ENCODE measurements at regions not wholly inside any gene's neighbourhood (a gene's known extent, or its start where the extent isn't known, plus 50 kb on each side); places are given as distances from the start of the nearest gene placed in this dataset.
"Not testable (repeated sequence)": the region's sequence is repeated elsewhere in the genome, so short reads cannot be mapped to it uniquely, and the experiment has no call there.

DNA sequence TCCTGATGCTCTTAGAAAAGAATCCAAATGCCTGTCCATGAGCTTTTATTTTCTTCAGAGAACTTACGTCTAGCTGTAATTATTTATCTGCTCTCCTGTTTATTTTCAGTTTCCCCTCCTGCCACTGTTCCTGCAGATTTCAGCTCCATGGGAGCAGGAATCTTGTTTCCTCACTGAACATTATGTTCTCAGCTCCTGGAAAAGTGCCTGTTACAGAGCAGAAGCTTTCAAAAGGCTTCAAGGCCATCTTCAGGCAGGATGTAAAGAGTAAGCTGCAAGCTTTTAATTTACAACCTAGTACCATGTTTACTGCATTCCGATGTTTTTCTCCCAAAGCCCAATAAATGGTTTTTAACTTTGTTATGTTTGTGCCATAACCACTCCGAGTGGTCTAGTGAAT is 98.4 kb upstream of the BTG1 start:
- no peak for DNase-seq

DNA sequence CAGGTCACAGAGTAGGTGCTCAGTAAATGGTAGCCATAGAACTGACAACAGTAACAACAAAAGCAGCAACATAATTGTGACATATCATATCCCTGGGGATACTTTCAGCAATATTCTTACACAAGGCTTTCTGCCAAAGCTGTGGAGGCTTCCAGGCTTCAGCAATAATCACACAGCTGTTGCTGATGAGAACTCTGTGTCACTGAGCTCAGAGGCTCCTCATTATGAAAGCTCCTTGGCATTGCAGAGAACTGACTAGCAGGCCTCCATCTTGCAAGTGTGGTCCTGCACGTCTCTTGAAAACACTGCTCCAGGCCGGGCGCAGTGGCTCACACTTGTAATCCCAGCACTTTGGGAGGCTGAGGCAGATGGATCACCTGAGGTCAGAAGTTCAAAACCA is 97.3 kb upstream of the BTG1 start:
- no peak for DNase-seq

DNA sequence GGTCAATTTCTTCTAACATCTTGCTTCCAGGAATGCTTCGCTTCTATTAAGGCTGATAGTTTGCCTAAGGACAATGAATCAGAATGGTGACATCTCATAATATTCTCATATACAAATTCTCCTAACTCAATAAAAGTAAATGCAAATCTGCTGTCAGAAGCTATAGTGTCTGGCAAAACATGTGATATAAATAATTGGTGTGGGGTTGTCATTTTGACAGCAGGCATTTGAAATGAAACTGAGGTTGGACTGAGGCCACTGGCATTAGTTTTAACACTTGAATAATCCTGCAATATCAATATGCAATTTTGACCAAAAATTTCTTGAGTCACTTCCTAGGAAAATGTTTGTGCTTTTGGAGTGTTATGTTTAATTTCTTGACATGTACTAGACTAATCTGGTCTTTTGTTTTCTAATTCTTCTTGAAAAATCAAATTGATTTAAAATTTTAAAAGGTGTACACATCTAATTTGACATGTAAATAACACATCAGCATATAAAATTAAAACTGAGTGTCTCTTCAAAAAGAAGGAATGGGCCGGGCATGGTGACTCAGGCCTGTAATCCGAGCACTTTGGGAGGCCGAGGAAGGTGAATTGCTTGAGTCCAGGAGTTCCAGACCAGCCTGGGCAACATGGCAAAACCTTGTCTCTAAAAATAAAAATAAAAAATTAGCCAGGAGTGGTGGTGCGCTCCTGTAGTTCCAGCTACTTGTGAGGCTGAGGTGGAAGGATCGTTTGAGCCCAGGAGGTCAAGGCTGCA is 92.3 kb upstream of the BTG1 start:
- no peak for DNase-seq

DNA sequence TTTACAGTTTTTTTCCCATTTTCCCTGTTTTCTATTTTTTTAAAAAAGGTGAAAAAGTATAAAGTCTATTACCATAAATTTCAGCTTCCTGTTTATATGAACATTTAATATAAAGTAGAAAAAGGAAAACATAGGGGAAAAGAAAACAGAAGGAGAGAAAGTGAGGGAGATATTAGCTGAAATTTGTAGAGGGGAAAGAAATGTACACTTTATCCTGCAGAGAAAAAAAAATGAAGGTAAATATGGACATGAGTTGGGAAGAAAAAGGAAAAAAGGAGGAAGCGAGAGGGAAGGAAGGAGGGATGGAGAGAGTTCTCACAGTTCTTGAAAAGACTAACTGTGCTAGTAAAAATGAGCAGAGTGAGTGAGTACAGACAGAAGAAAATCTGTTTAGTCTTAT is 91.6 kb upstream of the BTG1 start:
- no peak for DNase-seq

DNA sequence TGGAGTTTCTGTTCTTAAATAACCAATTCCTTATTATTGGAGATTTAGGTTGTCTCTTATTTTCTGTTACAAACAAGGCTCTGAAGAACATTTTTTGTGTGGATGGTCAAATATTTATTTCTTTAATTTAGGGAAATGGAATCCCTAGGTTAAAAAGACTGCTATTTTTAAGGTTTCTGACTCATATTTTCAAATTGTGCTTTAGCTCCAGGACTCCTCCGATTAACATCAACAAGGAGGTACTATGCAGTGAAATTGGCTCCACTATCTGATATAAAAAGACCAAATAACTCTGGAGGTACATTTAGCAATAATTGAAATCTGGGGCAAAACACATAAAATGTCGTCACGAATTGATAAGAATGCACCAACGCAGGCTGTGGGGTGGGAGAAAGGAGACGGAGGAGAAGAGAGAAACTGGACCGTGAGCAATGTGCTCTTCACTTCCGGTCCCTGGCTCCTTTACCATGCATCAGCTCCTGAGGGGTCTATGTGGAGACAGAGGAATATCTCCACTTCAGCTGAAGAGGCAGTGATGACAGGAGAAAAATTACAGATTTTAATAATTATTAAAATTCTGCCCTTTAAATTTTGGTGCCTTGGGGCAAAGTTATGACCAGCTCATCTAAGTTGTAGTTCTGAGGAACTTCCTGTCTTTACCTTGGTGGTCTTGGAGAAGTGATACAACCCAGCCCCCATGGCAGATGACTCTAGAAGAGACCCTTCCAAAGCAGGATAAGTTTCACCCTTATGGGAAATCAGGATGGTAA is 90.2 kb upstream of the BTG1 start:
- no peak for DNase-seq

DNA sequence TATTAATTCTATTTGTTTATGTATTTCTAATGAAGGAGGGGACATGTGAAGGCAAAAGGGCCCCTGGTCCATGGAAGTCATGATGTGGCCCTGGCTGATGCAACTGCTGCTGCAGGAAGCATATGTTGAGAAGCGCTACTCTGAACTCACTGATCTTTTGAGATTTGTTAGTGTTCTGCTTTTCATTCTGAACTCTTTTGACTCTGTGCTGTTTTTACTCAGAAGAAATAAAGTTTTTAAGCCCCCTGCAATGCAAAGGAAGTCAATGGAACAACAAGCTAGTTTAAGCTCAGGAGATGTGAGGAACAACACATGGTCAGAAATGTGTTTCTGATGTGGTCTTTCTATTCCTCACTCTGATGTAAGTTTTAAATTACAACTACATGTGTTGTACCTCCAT is 88.9 kb upstream of the BTG1 start:
- no peak for DNase-seq

DNA sequence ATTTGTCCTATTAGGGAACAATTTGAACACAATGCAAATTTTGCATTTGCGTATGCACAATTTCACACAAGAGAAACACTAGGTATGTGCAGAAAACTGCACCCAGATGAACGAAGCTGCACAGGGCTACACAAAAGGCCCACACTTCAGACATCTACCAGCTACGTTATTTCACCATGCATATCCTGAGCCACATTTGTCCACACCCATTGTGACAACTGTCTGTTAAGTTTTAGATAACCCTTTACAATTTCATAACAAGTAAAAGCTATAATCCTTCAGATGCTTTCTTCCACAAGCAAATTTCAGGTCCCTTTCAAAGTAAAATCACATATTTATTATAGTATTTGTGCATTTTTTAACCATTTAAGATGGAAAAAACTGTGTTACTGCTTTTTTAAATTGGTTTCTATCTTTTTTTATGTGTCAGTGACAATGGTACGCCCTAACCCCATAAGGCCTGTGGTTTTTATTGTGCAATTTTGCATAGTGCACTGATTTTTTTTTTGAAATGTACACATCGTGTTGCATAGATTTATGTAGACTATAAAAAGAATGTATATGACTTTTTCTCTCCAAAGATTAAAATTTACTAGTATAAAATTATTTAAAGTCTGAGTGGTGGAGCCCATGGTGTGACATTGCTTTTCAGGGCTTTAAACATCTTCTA is 87.8 kb upstream of the BTG1 start:
- no peak for DNase-seq

DNA sequence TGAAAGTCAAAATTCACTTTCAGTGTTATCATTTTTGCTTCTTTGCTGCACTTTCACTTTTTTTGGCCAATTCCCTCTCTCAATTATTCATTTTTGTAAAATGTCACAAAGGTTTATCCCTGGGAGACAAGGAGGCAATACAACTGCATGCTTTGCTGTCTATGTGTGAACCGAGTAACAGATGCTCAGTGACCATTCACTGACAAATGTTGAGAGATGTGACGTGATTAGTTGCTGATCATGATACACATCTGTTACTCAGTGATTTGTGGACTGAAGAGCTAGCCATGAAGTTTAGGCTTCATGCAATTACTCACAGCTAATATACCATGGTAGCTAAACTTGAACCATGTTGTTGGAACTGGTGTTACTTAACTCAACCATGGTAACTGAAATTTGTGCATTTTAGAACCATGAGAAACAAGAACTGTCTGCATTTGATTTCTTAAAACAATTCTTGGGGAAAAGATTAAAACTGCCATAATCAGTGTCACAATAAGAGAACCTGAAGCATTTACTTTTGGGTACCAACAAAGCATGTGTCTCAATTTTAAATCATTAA is 86.8 kb upstream of the BTG1 start:
- DNase-seq = not testable (repeated sequence)

DNA sequence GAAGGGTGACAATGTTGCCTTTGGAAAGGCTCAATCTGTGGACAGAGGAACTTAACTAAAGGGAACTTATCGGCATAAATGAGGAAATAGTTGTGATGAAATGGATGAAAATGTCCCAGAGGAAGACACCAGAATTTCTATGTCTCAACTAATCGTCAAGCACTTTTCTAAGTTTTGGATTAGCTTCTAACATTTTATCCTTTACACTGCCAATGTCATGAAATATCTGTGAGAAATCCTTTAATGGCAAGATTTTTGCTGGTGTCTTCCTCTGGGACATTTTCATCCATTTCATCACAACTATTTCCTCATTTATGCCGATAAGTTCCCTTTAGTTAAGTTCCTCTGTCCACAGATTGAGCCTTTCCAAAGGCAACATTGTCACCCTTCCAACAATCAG is 86.3 kb upstream of the BTG1 start:
- DNase-seq = not testable (repeated sequence)

DNA sequence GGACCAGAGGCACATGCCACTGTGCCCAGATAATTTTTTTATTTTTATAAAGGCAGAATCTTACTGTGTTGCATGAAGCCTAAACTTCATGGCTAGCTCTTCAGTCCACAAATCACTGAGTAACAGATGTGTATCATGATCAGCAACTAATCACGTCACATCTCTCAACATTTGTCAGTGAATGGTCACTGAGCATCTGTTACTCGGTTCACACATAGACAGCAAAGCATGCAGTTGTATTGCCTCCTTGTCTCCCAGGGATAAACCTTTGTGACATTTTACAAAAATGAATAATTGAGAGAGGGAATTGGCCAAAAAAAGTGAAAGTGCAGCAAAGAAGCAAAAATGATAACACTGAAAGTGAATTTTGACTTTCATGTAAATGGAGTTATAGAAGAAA is 85.9 kb upstream of the BTG1 start:
- not testable (repeated sequence) for DNase-seq

DNA sequence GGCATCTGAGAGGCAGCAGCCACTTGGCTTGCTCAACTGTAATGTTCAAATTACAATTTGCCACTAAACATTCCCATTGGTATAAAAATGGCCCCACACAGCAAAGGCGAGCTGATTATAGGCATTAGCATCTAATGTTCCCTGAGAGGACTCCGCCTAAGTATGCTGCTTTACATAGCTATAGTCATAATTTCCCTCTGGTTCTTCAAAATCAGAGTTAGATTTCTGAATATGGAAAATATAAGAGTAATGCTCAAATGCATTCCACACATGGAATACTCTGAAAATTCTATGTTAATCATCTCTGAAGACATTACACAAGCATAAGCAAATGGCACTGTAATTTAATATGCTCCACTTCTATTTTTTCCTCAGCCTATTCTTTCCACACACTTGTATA is 83.7 kb upstream of the BTG1 start:
- no peak for DNase-seq

DNA sequence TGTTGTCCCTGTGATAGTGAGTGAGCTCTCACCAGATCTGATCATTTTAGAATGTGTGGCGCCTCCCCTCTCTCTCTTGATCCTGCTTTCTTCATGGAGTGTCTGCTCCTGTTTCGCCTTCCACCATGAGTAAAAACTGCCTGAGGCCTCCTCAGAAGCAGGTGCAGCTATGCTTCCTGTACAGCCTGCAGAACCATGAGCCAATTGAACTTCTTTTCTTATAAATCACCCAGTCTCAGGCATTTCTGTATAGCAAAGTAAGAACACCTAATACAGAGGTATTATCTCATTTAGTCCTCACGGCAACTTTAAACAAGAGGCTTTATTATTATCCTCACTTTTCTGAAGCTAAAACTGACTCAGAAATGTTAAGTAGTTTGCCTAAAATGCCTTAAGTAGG is 81.3 kb upstream of the BTG1 start:
- DNase-seq = no peak

DNA sequence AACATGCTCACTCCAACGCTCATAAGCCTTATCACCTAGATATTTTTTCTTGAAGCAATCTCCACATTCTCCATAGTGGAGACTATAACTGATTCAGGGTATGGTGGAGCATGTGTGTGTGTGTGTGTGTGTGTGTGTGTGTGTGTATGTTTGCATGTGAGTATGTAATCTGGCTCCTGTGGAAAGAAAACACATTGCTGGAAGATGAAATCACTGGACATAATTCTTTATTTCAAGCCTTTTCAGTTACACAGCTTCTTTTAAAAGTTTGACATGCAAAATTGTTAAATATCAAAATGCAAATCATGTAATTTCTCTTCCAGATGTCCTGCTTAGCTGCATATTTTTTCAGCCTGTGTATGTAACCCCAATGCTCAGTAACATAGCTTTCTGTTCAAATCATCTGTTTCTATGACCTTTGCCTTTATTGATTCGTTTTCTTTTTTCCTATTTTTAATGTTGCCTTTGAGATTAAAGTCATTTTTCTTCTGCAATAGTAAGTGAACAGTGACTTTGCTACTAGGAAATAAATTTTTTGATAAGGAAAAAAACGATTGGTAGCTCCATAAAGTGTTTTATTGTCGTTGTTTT is 80.5 kb upstream of the BTG1 start:
- DNase-seq = no peak

DNA sequence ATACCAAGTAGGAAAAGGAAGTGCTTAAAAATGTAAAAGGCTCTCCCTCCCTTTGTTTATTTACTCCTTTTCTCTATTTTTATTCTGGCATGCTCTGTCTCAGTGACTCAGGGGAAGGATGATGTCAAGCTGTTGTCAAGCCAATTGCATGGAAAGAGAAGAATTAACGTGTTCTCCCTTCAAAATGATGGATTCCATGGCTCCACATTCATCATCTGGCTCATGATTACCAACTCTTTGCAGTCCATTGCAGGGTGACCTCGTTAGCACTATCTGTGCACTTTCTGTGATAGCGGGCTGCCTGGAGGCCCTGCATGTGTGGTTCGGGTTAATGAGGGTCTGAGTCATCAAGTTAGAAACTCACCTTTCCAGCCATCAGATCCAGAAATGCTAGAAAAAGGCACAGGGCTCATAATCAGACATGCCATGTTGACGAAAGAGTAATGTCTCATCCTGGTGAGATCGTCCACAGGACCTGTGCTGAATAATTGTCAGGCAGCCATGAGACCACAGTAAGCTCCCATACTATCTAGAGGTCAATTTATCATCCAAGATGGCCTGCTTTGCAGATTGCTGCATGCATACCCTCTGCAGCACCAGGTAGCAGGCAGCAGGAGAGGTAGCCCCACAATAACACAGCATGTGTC is 79.2 kb upstream of the BTG1 start:
- DNase-seq = no peak

DNA sequence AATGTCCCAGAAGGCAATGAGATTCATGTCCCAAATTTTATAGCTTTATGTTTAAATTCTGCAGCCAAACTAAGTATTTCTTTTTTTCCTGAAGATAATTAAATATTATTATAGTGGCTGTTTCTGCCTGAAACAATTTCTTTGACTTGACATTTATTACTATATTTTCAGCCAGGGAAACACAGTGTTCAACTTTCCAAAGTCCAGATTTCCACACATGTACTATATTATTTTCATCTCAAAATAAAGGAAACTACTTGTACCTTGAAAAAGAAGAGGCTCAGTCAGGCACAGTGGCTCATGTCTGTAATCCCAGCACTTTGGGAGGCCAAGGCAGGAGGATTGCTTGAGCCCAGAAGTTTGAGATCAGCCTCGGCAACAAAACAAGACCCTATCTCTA is 77.8 kb upstream of the BTG1 start:
- DNase-seq = no peak

DNA sequence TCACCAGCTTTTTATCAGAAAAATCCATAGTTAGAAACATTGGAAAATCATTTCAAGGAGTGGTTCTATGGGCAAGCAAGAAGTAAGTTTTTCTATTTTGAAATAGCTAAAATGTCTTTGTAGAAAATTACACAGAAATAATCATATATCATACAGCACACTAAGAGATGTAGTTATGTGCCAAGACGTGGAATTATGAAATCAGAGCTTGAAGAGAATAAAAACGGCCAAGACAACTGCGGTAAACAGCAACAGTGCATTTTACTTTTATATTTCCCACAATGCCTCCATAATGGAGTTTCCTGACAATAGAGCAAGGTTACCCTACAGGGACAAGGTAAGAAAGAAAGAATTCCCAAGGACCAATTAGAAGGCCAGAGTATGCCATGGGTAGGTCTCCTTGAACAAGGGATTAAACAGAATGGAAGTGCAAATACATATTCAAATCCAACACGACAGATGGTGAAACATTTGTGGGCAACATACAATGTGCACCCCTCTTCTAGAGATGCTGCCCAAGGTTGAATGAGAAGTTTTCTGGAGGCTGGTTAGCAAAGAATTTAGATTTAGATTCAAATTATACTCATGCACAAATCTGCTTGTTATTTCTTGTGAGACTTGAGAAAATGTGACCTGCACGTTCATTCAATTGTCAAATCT is 76.1 kb upstream of the BTG1 start:
- no peak for DNase-seq

DNA sequence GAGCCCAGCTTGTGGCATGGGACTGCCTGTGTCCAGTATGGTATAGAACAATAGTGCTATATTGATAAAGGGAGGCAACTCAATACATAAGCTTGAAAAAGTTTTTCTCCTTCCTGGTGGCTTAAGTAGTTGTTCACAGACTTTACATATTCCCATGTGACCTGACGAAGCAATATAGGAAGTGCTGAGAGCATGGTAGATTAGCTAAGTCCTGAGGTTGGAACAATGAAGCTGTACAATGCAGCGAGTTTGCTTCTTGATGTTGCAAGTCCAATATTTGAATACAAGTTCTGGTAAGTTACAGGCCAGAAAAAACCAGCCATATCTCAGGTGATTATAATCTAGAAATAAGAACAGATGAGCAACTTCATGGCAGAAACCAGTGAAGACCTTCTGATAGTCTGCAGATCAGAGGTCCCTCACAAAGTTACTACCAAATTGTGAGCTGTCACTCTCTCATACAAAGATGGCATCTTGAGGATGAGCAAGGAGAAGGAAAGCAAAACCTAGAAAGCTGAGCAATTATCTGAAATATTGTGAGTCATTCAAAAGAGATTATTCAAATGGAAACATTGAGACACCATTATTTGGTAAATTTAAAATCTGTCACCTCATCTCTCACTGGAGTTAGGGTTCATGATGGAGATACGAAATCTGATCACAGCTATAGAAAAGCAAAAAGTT is 72.9 kb upstream of the BTG1 start:
- no peak for DNase-seq

DNA sequence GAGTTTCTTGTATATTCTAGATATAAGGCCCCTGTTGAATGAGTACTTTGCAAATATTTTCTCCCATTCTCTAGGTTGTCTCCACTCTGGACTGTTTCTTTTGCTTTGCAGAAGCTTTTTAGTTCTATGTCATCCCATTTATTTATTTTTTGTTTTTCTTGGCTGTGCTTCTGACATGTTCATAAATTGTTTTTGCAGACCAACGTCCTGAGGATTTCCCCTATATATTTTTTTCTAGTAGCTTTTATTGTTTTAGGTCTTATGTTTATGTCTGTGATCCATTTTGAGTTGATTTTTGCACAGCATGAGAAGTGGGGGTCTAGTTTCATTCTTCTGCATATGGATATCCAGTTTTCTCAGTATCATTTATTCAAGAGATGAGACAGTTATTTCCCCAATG is 70.4 kb upstream of the BTG1 start:
- DNase-seq = no peak

DNA sequence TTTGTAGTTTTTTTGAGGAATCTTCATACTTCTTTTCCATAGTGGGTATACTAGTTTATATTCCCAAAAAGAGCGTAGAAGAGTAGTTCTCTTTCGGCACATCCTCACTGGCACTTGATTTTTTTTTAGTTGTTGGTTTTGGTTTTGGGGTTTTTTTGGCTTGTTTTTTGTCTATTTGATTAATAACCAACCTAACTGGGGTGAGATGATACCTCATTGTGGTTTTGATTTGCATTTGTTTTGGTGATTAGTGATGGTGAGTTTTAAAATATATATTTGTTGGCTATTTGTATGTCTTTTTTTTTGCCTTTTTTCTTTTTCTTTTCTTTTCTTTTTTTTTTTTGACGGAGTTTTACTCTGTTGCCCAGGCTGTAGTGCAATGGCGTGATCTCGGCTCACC is 69.7 kb upstream of the BTG1 start:
- DNase-seq = no peak

DNA sequence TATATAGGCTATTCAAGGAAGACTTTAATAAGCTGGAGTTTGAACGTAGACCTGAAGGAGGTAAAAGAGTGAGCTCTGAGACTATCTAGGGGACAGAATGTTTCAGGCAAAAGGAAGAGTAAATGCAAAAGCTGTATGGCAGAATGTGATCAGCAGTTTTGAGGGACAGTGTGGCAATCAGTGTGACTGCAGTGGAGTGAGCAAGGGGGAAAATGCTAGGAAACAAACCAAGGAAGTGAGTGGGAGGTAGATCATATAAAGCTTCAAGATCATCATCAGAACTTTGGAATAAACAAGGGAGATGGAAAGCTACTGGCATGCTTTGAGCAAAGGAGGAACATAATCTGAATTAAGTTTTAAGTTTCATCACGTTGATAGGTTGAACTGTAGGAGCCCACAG is 67.5 kb upstream of the BTG1 start:
- DNase-seq = no peak

DNA sequence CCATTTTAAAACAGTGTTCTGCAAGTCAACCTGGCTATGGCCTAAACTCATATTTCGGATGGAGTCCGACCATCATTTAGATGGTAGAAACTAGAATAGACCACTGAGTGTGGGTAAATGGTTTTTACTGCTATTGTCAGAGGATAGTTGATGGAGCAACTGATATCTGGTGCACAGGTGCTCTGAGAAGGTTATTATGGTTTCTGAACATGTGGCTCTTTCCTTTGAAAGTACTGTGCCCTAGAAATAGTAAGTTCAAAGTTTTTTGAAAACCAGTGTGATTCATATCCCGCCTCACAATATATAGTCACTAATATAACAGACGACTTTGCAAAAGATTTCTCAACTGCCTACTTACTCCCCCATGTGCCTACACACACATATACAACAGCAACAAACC is 64.4 kb upstream of the BTG1 start:
- no peak for DNase-seq

Data from activated CD4-positive, alpha-beta T cell treated with anti-CD3 and anti-CD28 coated beads for 1 hour (primary cell).